ENCODE measurements at regions not wholly inside any gene's neighbourhood (a gene's known extent, or its start where the extent isn't known, plus 50 kb on each side); places are given as distances from the start of the nearest gene placed in this dataset.
A peak's percentile ranks its signal among the peaks of the same experiment; 100 is the strongest.

DNA sequence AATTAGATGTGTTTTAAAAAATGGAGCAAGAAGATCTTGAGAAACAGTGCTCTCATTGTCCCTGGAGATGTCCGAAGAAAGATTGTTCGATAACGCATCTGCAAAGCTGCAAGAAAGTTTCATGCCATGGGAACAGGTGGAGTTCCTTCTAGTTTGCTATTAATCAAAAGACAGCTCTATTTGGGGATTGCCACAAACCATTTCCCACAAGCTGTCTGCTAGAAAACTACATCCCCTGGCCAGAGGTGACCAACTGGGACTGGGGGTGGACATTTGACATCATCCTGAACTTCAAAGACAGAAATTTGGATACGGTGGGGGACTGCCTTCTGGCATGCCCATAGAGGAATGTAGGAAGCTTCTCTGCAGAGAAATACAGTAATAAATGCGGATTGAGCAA lies 50.8 kb upstream of the OSMR start:
- Histone ChIP-seq H3K4me1 (peaks cover 0 to 22% (median 16%) of the 10 kb centered on the region in 4 donors), H3K9me3 (no peaks in the 10 kb centered on the region), H3K27me3 (no peaks in the 10 kb centered on the region), H3K27ac (no peak overlapping the region), H3K4me3 (no peak overlapping the region), H3K36me3 (no peaks in the 10 kb centered on the region)
- TF ChIP-seq, protein P1, sequence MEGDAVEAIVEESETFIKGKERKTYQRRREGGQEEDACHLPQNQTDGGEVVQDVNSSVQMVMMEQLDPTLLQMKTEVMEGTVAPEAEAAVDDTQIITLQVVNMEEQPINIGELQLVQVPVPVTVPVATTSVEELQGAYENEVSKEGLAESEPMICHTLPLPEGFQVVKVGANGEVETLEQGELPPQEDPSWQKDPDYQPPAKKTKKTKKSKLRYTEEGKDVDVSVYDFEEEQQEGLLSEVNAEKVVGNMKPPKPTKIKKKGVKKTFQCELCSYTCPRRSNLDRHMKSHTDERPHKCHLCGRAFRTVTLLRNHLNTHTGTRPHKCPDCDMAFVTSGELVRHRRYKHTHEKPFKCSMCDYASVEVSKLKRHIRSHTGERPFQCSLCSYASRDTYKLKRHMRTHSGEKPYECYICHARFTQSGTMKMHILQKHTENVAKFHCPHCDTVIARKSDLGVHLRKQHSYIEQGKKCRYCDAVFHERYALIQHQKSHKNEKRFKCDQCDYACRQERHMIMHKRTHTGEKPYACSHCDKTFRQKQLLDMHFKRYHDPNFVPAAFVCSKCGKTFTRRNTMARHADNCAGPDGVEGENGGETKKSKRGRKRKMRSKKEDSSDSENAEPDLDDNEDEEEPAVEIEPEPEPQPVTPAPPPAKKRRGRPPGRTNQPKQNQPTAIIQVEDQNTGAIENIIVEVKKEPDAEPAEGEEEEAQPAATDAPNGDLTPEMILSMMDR (IDR thresholded peaks at IDR 0.05): no peak
- TF ChIP-seq EP300 (IDR thresholded peaks at IDR 0.05) (no peak), POLR2AphosphoS5 (IDR thresholded peaks at IDR 0.05) (no peak), POLR2A (IDR thresholded peaks at IDR 0.05) (no peak)
- DNase-seq (no peak), ATAC-seq (ENCODE audit: low FRiP score in 2 of 2) (no peak)
- WGBS, 2 donors: 92 to 95% methylated on average over 5 of the region's 5 CpGs

DNA sequence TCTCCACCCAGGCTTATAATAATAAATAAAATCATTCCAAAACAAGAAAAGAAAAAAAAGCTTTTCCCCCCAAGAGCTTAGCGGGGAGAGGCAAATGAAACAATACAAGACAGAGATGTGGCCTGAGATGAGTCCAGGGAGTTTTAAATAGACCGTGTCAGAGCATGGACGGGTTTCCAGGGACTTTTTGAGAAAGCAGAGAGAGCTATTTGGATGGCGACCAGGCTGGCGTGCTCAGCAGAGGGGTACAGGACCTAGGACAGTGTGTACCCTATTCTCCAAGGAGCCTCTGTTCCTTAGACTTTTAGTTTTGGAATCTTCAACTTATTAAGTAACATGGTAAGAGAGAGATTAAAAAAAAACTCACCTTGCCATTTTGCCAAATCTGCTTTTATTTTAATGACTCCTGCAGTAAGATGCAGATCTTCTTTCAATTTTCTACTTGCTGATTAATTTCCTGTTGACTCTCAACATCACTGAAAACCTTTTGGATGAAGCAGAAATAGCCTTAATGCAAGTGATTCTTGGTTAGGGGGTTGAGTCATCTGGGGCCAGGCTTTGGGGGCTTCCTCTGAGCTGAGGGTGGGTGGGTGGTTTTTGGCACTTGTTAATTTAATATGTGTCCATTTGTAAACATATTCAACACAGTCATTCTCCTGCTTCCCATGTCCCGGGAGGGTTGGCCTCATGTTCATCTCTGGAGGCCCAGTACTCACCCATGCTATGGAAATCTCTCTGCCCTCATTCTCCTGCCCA lies 49.6 kb upstream of the OSMR start:
- Histone ChIP-seq H3K4me3 (no peak overlapping the region), H3K36me3 (no peaks in the 10 kb centered on the region), H3K4me1 (peaks cover 0 to 22% (median 16%) of the 10 kb centered on the region in 4 donors), H3K27me3 (no peaks in the 10 kb centered on the region), H3K27ac (peak overlapping the region in 2 of 4 donors; percentile 57 to 63), H3K9me3 (no peaks in the 10 kb centered on the region)
- WGBS, 2 donors: 50 to 53% methylated on average over 6 of the region's 6 CpGs
- ATAC-seq (ENCODE audit: low FRiP score in 2 of 2) (no peak), DNase-seq (peak in 1 of 2 donors; percentile 30)
- TF ChIP-seq EP300 (IDR thresholded peaks at IDR 0.05): no peak
- peak in 1 of 2 donors; percentile 41 for TF ChIP-seq POLR2AphosphoS5 (IDR thresholded peaks at IDR 0.05)

All from upper lobe of left lung (tissue), 6 donors.